ENCODE measurements at regions not wholly inside any gene's neighbourhood (a gene's known extent, or its start where the extent isn't known, plus 50 kb on each side); places are given as distances from the start of the nearest gene placed in this dataset.

- DNase-seq (ENCODE audit: low read depth in 2 of 2): no peak
Measured at GRCh38 chr5:175243441-175243840, 200.5 kb downstream of the DRD1 start.

DNA sequence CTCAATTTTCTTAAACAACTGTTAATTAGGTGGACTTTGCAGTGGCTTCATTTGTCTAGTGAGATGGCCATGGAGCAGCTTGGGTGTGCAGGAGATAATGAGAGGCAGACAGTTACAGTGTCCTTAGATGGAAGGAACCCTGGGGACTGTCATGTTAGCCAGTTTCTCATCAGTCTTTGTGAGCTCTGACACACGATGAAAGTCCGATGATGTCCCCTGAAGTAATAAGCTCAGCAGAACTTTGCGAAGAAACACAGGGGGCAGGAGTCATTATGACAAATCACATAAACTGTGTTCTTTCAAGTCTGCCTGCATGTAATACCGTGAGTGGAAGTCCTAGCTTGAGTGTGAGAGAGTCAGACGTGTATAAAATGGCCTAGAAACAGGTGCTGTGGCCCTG is 201.8 kb downstream of the DRD1 start:
- DNase-seq (ENCODE audit: low read depth in 2 of 2): no peak

DNA sequence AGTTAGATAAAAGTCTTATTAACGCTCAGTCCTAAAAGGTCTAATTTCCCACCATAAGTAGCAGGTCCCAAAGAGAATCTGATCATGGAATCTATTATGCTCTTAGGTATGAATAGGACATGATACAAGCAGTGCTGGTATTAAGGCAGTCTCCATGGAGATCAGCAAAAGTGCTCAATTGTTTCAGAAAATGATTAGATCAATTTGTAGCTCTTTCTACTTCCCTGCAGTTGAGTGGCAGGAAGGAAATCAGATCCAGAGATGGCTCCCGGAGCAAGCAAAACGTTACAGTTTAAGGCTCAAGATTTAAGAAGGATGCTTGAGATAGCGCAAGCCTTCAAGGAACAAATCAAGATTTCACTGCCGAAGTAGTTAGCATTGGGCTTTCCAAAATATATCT is 205.7 kb downstream of the DRD1 start:
- no peak for DNase-seq (ENCODE audit: low read depth in 2 of 2)

GRCh38 chr5:175236176-175236575 is 207.8 kb downstream of the DRD1 start:
- DNase-seq (ENCODE audit: low read depth in 2 of 2): no peak

GRCh38 chr5:175235251-175235960 is 208.6 kb downstream of the DRD1 start:
- no peak for DNase-seq (ENCODE audit: low read depth in 2 of 2)

DNA sequence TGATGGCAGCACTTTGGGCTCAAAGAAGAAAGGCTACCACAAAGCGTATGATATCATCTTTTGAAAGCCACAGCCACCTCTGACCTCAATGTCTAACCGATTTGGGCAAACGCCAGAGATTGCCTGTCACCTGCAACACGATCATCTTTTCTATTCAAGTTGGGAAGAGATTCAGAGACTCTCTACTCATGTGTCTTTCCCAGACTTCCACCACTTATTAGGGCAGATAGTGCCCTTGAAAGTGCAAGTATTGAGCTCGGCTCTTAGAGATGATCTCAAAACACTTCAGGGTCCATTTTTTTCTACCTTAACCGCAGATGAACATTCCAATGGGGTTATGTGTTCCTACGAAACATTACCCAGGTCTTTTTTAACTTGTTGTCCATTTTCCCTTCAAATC is 213.7 kb downstream of the DRD1 start:
- DNase-seq (ENCODE audit: low read depth in 2 of 2): no peak

DNA sequence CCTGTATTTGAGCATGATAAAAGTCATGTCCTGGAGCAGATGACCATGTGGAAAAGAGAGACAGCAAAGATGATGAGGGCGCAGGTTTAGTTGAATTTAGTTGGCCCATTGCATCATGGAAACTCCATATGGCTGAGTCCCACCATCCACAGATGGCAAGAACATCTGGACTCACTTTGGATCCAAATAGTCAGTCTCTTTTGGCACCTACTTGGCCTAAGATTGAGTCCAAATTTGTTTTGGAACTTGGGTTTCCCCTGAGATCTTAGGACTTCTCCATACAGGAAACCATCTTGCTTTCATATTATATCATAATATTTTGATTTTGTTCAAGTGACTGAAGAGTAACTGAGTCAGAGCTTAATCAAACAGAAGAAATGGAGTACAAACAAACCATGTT is 217.5 kb downstream of the DRD1 start:
- DNase-seq (ENCODE audit: low read depth in 2 of 2): no peak

DNA sequence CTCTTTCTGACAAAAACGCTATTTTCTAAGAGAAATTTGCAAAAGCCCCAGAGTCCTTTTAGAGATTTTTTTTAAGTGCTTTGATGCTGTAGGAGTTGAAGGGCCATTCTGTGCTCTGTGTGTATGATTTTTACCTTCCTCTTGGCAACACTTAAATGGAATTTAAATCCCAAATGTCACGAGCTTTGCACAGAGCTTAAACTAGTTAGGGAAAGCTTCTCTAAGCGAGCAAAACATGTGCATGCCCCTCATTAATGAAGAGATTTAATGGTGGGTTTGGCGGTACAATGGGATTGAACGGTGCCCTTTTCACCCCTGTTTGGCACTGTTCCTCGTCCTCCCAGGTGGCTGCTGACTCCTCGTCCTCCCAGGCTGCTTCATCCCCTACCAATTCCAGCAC is 220.7 kb downstream of the DRD1 start:
- DNase-seq (ENCODE audit: low read depth in 2 of 2): no peak

GRCh38 chr5:175222621-175223020 is 221.4 kb downstream of the DRD1 start:
- no peak for DNase-seq (ENCODE audit: low read depth in 2 of 2)

DNA sequence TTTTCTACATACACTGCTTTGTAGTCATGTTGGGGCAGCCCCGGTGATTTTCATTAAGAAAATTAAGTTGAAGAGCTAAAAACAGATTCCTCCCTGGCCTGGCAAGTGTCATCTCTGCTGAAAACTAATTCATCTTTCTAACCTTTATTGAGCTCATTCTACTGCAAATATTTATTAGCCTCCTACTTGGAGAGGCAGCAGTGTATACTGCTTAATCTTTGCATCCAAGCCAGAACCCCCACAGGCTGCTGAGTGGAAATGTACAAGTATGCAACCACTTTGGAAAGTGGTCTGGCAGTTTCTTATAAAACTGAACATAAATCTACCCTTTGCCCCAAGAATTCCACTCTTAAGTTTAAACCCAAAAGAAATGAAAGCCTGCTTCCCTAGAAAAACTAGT is 223.4 kb downstream of the DRD1 start:
- DNase-seq (ENCODE audit: low read depth in 2 of 2): no peak

DNA sequence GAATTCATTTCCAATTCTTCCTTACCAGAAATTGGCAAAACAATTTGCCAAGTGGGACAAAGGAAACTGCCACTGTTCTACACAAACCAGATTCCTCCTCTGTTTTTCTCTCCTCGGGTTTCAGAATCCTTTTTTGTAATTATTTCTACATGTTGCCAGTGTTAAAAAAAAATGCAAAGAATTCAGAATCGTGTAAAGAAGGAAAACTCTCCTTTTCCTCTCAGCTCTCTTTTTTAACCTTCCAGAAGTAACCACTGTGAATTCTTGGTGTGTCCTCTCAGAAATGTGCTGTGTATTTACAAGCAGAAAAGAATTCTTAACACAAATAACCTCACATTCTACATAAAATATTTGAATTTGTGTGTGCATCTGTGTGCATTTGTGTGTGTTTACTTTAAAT is 224.6 kb downstream of the DRD1 start:
- no peak for DNase-seq (ENCODE audit: low read depth in 2 of 2)

DNA sequence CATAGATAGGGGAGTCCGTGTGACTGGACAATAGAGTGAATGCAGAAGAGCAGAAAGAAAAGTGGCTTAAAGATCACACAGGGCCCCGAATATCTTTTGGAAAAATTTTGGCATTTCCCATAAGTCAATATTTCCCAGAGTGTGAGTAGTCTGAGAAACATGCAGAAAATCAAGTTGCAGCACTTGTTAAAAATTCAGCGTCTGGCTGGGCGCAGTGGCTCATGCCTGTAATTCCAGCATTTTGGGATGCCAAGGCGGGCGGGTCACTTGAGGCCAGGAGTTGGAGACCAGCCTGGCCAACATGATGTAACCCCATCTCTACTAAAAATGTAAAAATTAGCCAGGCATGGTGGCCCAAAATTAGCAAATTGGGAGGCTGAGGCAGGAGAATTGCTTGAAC is 227.0 kb downstream of the DRD1 start:
- no peak for DNase-seq (ENCODE audit: low read depth in 2 of 2)

- DNase-seq (ENCODE audit: low read depth in 2 of 2): no peak
Measured at GRCh38 chr5:175215906-175216305, 228.1 kb downstream of the DRD1 start.

GRCh38 chr5:175214152-175214551 is 229.8 kb downstream of the DRD1 start:
- DNase-seq (ENCODE audit: low read depth in 2 of 2): peak; percentile 40 to 51

DNA sequence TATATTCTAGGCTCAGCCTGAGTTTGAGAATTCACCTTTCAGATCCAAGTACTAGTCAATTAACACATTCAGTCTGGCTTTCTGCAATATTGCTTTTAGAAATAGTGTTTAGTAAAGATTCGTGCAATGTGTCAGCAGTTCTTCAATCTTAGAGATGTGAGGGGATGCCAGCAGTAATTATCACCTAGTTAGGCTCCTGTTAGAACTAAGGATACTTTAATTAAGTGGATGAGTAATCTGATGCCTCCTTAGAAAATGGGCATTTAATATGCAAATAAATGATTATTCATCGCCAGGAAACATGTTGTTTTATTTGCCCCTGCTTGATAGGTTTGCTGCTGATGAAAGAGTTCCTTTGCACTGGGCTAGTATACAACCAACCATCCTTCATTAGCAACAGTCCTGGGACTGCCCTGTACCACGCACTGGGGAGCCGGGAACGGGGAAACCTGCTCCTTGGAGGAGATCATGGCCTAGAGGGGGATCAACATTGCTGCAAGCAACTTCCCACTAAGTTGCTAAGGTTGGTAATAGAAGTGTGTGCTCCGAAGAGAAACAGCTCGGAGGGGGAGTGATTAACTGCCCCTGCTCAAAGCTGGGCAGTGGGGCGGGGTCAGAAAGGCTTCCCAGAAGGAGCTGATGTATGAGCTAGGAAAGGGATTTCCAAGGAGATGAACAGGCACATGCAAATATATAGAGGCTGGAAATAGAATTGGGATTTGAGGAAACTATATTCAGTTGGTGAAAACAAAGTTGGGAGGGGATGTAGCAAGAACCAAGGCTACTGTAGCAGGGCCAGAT is 231.8 kb downstream of the DRD1 start:
- no peak for DNase-seq (ENCODE audit: low read depth in 2 of 2)

- no peak for DNase-seq (ENCODE audit: low read depth in 2 of 2)
Measured at GRCh38 chr5:175207321-175208040, 236.5 kb downstream of the DRD1 start.

DNA sequence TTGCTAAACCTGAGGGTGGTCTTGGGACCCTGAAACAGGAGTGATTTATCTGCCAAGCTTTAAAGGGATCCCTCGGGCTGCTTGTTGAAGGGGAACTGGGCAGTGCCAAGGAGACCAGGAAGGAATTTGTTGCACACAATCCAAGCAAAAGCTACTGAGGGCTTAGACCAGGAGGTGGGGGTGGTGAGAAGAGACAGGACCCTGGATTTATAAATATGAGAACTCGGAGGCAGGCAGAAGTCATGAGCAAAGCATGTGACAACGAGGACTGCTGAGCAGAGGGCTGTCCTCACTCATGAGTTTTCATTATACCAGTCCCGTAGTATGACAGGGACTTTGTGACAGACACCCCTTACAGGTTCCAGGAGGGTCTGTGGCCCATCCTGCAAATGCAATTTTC is 237.3 kb downstream of the DRD1 start:
- DNase-seq (ENCODE audit: low read depth in 2 of 2): no peak

DNA sequence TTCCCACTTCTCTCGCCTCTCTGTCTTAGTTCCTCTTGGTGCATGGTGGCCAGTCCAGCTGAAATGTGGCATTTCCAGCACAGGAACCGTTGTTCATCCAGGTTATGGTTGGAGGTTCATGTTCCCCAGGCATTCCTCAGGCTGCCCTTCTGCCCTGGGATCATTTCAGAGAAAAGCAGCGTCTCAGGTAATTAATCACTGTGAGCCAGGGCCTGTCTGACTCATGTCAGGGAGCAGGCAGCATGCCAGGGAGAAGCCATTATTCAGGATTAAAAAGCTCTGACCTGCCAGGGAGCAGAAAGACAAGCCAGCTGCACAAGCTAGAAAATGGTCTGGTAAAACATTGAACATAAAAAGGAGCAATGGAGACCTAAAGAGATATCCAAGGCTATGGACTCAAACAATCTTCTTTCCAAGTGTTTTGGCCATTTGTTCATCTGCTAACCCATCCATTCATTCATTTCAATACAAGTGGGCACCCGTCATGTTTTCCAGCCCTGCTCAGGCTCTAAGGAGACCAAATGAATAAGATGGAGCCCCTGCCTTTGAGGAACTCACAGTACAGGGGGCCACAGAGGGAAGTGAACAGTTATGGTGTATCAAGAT is 241.4 kb downstream of the DRD1 start:
- peak in 1 of 2 experiments; percentile 9 for DNase-seq (ENCODE audit: low read depth in 2 of 2)

DNA sequence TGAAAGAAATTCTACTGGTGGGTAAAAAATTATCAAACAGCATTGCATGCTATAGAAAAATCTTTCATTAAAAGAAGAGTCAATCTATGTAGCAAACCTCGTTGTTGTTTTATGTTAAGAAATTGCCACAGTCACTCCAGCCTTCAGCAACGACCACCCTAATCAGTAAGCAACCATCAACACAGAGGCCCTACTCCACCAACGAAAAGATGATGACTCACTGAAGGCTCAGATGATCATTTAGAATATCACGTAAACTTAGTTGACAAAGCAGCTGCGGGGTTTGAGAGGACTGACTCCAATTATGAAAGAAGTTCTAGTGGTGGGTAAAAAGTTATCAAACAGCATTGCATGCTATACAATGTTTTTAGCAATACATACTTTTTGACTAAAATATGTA is 242.6 kb downstream of the DRD1 start:
- no peak for DNase-seq (ENCODE audit: low read depth in 2 of 2)

- DNase-seq (ENCODE audit: low read depth in 2 of 2): peak in 1 of 2 experiments; percentile 21
Measured at GRCh38 chr5:175195698-175196656, 248.0 kb downstream of the DRD1 start.

GRCh38 chr5:175181331-175181730 is 262.7 kb downstream of the DRD1 start:
- DNase-seq (ENCODE audit: low read depth in 2 of 2): no peak
